ENCODE measurements at regions not wholly inside any gene's neighbourhood (a gene's known extent, or its start where the extent isn't known, plus 50 kb on each side); places are given as distances from the start of the nearest gene placed in this dataset.

DNA sequence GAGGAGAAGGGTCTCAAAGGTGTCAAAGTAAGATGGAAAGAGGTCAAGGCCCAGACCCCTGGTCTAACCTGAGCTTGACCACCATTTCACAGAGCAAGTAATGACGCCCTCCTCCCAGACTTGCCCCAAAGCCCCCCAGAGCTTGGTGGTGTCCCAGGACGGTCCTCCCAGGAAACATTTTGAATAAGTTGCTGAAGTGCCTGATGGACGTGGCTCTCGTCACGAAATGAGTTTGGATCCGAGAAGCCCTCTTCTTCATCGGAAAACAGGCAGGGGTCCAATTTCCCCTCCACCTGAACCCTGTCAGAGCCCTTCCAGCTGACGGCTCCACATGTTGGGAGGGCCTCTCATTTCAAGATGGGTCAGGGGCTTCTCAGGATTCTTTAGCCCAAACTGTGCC is 54.5 kb upstream of the TPM4 start:
- no peak for TF ChIP-seq CTCF (IDR thresholded peaks at IDR 0.05)
- Histone ChIP-seq H3K9me3 (no peaks in the 10 kb centered on the region), H3K36me3 (ENCODE audit: low read depth) (no peaks in the 10 kb centered on the region), H3K4me3 (no peak overlapping the region), H3K4me1 (ENCODE audit: low read depth) (no peaks in the 10 kb centered on the region)
- DNase-seq (no peak), ATAC-seq (no peak)
- intact Hi-C loops (cut with DNase I, micrococcal nuclease), result no loop called here

GRCh38 chr19:16022251-16022650 is 54.0 kb upstream of the TPM4 start:
- no peak for ATAC-seq
- H3K4me3 ChIP-seq, result no peak overlapping the region
- H3K9me3 ChIP-seq, result no peaks in the 10 kb centered on the region
- intact Hi-C loops (cut with DNase I, micrococcal nuclease), result no loop called here
- no peak for TF ChIP-seq CTCF (IDR thresholded peaks at IDR 0.05)
- H3K4me1 ChIP-seq (ENCODE audit: low read depth), result no peaks in the 10 kb centered on the region
- H3K36me3 ChIP-seq (ENCODE audit: low read depth), result no peaks in the 10 kb centered on the region
- no peak for DNase-seq

GRCh38 chr19:16022681-16023080 is 53.6 kb upstream of the TPM4 start:
- Histone ChIP-seq H3K9me3 (no peaks in the 10 kb centered on the region), H3K36me3 (ENCODE audit: low read depth) (no peaks in the 10 kb centered on the region), H3K4me3 (no peak overlapping the region), H3K4me1 (ENCODE audit: low read depth) (no peaks in the 10 kb centered on the region)
- ATAC-seq, result no peak
- no peak for DNase-seq
- no peak for TF ChIP-seq CTCF (IDR thresholded peaks at IDR 0.05)
- intact Hi-C loops (cut with DNase I, micrococcal nuclease), result no loop called here

GRCh38 chr19:16023146-16023915 is 53.0 kb upstream of the TPM4 start:
- no peaks in the 10 kb centered on the region for H3K9me3 ChIP-seq
- no peaks in the 10 kb centered on the region for H3K36me3 ChIP-seq (ENCODE audit: low read depth)
- intact Hi-C loops (cut with DNase I, micrococcal nuclease), result no loop called here
- DNase-seq (no peak), ATAC-seq (no peak)
- H3K4me1 ChIP-seq (ENCODE audit: low read depth), result no peaks in the 10 kb centered on the region
- TF ChIP-seq CTCF (IDR thresholded peaks at IDR 0.05), result no peak
- H3K4me3 ChIP-seq, result no peak overlapping the region

DNA sequence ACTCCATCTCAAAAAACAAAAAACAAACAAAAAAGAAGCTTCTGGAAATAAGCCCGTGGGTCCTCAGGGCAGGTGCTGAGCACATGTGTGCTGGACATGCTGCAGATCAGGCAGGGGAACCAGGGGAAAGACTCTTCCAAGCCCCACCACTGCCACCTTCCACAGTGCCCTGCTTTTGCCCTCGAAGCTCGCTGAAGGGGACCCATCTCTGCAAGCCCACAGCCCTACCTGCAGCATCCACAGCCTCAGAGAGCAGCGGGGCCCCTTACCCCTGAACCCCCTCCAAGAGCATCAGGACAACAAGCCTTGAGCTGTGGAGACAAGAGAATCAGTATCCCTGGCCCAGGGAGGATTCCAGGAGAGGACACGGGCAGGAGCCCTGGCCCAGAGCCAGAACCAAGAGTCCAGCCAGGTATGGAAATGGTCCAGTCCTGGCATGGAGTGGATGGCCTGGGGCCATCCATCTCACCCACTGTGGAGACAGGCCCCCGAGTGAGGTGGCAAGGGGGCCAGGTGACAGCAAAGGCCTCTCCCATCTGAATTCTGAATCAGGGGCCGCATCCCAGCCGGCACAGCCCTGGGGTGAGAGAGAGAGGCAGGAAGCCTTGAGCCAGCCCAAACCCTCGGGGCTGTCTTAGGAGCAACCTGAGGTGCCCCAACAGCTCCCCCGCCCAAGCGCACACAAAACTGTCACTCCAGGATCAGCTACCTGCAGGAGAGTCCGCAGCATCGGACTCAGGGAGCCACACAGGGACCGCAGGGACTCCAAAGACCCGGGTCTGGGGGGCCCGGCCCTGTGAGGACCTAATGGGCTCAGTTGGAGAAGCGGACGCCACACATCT is 51.8 kb upstream of the TPM4 start:
- H3K36me3 ChIP-seq (ENCODE audit: low read depth), result no peaks in the 10 kb centered on the region
- intact Hi-C loops (cut with DNase I, micrococcal nuclease), result no loop called here
- TF ChIP-seq CTCF (IDR thresholded peaks at IDR 0.05), result no peak
- no peak for DNase-seq
- H3K9me3 ChIP-seq, result no peaks in the 10 kb centered on the region
- H3K4me1 ChIP-seq (ENCODE audit: low read depth), result no peaks in the 10 kb centered on the region
- ATAC-seq, result no peak
- no peak overlapping the region for H3K4me3 ChIP-seq

Data from mucosa of descending colon (tissue), 3 donors.